Fibroblast of skin of back (primary cell): ENCODE measurements at regions not wholly inside any gene's neighbourhood (a gene's known extent, or its start where the extent isn't known, plus 50 kb on each side); places are given as distances from the start of the nearest gene placed in this dataset.
"Not testable (repeated sequence)": the region's sequence is repeated elsewhere in the genome, so short reads cannot be mapped to it uniquely, and the experiment has no call there.

Experiments
- DNase-seq: peaks from one replicate; pipeline ENCODE4 v3.0.0-alpha.2; 2013

- DNase-seq: not testable (repeated sequence)
Measured at GRCh38 chr13:108074429-108074828, 140.9 kb downstream of the LIG4 start.

- DNase-seq: no peak
Measured at GRCh38 chr13:108070925-108071324, 144.4 kb downstream of the LIG4 start.

GRCh38 chr13:108070491-108070890 is 144.8 kb downstream of the LIG4 start:
- no peak for DNase-seq

- DNase-seq: no peak
Measured at GRCh38 chr13:108069521-108070210, 145.7 kb downstream of the LIG4 start.

GRCh38 chr13:108064372-108064771 is 151.0 kb downstream of the LIG4 start:
- not testable (repeated sequence) for DNase-seq

GRCh38 chr13:108060111-108060510 is 155.2 kb downstream of the LIG4 start:
- no peak for DNase-seq

GRCh38 chr13:108056278-108056677 is 159.1 kb downstream of the LIG4 start:
- no peak for DNase-seq

GRCh38 chr13:108049211-108049610 is 166.1 kb downstream of the LIG4 start:
- DNase-seq: no peak

- no peak for DNase-seq
Measured at GRCh38 chr13:108044954-108045353, 170.4 kb downstream of the LIG4 start.

- DNase-seq: not testable (repeated sequence)
Measured at GRCh38 chr13:108042866-108043265, 172.5 kb downstream of the LIG4 start.

- no peak for DNase-seq
Measured at GRCh38 chr13:108037348-108037747, 178.0 kb downstream of the LIG4 start.

- DNase-seq: no peak
Measured at GRCh38 chr13:108036411-108036932, 178.9 kb downstream of the LIG4 start.

GRCh38 chr13:108034909-108035410 is 180.4 kb downstream of the LIG4 start:
- DNase-seq: no peak

- DNase-seq: no peak
Measured at GRCh38 chr13:108033800-108034707, 181.3 kb downstream of the LIG4 start.

GRCh38 chr13:108031865-108032264 is 183.5 kb downstream of the LIG4 start:
- DNase-seq: no peak

- no peak for DNase-seq
Measured at GRCh38 chr13:108030769-108031168, 184.6 kb downstream of the LIG4 start.

- DNase-seq: no peak
Measured at GRCh38 chr13:108026680-108027410, 188.5 kb downstream of the LIG4 start.

- DNase-seq: no peak
Measured at GRCh38 chr13:108020027-108020426, 195.3 kb downstream of the LIG4 start.

GRCh38 chr13:108018371-108018870 is 196.9 kb downstream of the LIG4 start:
- DNase-seq: no peak

- DNase-seq: no peak
Measured at GRCh38 chr13:108006619-108007018, 208.7 kb downstream of the LIG4 start.

- DNase-seq: no peak
Measured at GRCh38 chr13:108005231-108005630, 210.1 kb downstream of the LIG4 start.

GRCh38 chr13:108003626-108004025 is 211.7 kb downstream of the LIG4 start:
- no peak for DNase-seq
